ENCODE measurements at regions not wholly inside any gene's neighbourhood (a gene's known extent, or its start where the extent isn't known, plus 50 kb on each side); places are given as distances from the start of the nearest gene placed in this dataset.

DNA sequence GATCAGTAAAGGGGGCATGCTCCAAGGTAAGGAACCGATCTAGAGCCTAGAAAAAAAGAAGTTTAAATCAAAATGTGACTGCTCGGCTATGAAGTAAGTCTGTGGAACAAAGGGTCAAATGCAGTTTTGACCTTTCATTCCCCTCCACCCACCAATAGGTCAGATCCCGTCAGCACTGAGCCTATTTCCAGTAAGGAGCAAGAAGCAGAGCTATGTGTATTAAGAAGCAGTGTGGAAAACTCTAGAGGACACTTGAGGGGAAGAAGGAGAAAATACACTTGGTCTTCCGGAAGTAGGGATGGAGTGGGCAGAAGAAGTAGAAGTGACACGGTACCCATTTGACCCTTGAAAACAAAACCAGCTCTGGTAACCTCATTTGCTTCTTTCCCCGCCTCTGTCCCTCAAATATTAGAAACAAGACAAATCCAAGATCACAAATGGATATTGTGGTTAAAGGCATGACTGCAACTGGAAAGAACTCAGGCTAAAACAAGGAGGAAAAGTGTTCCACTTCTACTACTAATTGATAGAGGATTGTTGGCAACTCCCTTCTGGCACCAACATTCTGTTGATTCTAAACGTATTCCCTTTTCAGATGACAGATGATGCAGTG lies 888.3 kb upstream of the NR2F2 start:
- no peak for DNase-seq (ENCODE audit: low read depth in 2 of 2)

DNA sequence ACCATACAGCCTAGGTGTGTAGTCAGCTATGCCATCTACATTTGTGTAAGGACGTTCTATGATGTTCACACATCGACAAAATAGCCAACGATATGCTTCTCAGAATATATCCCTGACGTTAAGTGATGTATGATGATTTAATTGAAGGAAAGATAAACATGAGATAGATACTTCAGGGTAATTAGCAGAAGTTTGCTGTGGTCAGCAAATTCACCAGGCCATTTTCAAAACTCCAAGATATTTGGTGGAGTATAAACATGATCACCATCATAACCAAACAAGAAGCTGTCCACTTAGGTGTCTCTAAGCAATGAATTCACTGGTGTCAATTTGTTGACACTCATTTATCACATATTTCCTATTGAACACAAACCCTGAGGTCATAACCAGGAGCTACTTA lies 885.6 kb upstream of the NR2F2 start:
- DNase-seq (ENCODE audit: low read depth in 2 of 2), result no peak

DNA sequence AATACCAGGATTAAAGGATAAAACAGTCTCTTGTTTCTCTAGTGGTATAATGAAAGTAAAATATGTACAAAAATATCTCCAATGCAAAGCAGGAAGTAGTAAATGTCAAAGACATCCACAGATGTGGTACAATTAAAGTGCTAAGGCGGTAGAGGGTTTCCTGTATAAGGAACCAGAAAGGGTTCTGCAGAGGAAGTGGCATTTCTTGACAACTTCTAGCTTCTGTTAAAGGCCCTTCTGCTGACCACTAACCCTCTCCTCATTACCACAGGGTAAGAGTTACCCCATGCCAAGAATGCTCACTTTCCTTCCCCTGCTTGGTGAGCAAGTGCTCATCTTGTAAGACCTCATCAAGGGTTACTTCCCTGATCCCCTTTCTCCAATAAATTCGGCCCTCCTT lies 883.6 kb upstream of the NR2F2 start:
- no peak for DNase-seq (ENCODE audit: low read depth in 2 of 2)

DNA sequence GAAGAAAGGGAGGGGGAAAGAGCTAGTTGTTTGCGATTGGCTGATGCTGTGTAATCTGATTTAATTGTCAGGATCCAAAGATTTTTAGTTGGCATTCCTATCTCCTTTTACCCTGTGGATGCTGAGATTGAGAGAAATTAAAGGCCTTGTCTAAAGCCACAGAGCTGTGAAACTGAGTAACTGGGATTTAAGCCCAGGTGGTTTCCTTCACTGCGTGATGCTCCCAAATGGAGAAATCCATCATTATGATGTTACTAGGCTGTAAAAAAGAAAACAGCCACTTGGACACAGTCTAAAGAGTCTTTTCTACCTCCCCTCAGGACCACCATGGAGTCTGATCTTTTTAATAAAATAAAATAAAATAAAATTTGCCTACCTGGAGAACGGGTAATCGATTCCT lies 883.0 kb upstream of the NR2F2 start:
- DNase-seq (ENCODE audit: low read depth in 2 of 2), result no peak

DNA sequence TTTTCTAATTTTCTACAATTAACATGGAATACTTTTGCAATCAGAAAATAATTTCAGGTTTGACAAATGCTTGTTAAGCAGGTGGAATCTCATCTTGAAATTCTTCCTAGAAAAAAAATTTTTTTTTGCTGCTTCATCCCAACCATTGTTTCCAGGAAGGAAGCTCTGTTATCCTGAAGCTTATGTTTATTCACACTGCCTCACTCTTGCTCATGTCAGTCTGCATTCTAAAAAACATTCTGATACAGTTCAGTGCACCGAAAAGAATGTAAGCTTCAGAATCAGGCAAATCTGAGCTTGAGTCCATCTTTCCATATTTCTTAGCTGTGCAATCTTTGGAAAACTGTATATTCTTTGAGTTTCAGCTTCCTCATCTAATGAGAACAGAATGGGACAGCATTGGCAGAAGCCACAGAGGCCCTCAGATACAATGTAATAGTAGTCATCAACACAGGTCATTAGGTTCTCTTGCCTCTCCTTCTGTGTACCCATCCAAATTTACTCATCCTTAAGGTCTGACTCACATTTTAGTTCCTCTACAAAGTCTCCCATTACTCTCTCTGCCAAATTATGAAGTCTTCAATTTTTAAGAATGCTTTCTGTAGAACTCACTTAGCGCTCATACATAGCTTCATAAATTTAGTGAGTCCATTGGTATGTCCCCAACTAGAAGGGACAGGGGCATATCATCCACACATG lies 881.8 kb upstream of the NR2F2 start:
- DNase-seq (ENCODE audit: low read depth in 2 of 2), result no peak

DNA sequence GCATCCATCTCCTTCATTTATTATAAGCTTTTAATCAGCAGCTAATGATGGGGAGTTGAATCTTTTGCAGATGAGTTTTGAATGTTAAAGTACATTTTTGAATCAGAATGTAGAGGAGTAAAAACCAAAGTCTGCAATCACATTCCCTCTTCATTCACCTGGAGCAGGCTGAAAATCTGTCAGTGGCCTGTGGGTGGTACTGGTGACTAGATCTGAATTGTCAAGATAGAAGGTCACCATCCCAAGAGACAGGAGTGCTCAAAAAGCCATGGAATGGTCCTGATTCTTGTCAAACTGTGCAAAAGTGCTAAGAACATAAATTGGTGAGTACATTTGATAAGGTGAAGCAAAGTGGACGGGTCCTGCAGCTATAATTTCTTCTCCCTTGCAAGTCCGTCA lies 881.3 kb upstream of the NR2F2 start:
- no peak for DNase-seq (ENCODE audit: low read depth in 2 of 2)

DNA sequence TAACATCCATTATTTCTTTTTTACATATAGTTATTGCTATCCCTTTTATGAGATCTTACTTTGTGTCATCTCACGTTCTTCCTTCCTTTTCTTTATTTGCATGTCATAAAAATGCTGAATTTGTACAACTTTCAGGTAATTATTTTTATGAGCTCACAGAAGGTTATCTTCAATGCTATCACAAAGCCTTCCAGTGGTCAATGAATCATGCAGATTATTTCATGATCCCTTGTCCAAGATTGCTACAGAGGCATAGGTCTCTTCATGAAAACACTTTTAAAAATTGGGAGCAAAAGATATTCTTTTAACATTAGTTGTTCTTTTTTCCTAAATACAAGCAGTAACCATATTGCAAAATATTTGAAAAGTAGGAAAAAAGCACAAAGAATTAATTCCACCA lies 880.1 kb upstream of the NR2F2 start:
- DNase-seq (ENCODE audit: low read depth in 2 of 2), result no peak

DNA sequence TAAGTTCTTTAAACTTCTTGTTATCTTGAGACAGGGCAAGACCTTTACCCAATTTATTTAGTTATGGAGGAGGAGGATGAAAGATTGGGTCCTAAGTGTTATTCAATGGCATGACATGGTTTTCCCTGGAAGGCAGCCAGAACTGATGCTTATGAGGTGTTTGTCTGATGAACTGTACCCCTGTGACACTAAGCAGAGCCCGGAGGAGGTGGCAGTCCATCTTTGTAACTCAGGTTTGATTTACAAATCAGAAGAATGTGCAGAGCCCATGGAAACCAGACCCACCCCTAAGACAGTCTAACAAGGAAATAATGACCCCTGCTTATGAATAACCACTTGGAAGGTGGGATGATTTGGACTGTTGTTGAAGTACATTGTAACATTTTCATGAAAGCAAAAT lies 878.6 kb upstream of the NR2F2 start:
- DNase-seq (ENCODE audit: low read depth in 2 of 2), result no peak

DNA sequence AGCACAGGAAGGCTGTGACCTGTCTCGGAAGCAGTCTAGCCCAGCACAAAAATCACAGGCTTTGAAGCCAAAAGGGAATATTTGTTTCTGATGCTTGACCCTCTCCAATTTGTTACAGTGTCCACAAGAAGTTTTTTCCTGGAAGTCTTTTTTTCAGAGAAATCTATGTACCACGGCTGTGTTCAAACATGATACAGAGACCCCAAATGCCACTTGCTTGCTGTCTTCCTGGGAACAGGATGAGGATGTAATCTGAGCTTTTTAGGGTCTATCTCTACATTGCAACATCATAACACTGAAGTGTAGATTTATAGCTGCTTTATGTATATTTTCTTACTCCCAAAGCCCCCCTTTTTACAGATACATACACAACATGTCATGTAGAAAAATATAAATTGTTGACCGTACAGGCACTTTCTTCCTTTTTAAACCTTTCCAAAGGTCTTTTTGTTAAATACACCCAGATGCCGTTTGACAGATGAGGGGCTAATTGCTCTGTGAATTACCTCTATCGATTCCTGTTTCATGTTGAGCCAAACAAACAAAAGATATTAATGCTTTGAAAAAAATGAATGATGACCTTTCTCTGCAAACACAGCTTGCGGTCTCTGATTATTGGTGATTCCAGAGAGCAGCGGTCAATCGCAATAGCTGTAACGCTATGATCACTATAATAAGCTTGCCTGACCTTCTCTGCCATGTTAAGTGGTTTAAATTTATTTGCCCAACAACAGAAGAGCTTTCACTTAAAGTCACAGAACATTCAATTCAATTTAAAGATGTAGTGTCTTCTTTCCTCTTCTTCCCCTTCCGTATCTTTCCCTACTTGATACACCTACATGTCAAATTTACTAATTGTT lies 875.9 kb upstream of the NR2F2 start:
- no peak for DNase-seq (ENCODE audit: low read depth in 2 of 2)

DNA sequence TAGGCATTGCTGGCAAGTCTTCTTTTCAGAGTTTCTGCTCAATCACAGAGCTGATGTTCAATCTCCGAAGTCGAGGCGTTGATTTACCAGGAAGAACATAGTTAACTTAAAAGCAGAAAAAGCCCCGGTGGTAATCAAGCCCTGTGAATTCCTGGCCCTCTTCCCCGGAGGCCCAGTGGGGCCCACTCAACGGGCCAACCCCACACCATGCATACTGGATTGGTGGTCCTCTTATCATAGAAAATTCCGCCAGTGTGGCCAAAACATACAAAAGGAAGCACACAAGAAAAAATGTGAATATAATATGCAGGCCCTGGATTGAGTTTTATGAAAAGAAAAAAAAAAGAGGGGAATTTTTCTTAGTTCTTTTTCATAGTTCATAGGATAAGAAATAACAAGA lies 873.0 kb upstream of the NR2F2 start:
- DNase-seq (ENCODE audit: low read depth in 2 of 2), result no peak

DNA sequence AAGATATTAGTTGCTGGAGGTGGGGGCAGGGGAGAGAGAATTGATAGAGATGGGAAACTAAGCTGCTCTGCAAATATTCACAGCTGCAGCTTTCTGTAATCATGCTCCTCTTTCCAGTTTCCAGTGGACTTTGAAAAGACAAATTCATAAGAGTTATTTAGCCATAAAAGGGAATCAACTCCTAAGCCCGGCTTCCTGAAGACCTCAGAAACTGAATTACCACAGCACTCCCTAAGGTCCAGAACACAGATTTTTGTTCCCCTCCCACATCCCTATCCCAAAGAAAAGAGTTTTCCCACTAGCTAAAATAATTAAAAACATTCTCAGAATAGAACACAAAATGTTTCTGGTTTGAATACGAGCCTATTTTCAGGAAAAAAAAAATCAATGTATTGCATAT lies 871.8 kb upstream of the NR2F2 start:
- no peak for DNase-seq (ENCODE audit: low read depth in 2 of 2)

DNA sequence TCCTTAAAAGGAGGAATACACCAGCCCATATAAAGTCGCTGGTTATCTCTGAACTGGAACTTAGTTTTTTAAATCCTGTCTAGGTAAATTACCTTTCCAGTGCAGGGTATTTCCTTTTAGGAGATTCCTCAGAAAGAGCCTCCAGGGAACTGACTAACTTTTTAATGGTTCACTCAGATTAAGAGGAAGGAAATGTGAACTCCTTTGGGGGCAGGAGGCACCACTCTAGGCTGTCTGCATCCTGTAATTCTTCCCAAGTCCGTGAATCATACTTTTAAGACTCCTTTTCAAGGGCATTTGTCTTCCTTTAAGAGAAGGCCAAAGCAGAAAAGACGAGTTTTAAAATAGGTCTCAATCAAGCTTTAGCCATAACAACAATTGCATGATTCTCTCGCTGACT lies 871.2 kb upstream of the NR2F2 start:
- no peak for DNase-seq (ENCODE audit: low read depth in 2 of 2)

DNA sequence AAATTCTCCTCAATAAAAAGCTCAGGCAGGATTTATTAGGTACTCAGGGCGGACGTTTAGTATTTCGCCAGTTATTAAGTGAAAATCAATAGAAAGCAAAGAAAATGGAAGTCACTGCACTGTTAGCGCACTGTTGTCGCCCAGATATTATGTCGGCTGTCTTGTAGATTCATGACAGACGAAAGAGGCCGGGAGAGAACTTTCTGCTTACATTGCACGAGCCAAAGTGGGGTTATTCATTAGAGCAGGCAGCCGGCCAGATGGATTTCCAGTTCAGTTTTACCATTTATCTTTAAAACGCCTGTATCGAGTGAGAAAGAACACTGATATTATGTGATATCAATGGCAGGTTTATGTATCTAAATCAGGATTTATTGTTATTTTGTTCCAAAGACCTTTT lies 866.0 kb upstream of the NR2F2 start:
- DNase-seq (ENCODE audit: low read depth in 2 of 2), result no peak

DNA sequence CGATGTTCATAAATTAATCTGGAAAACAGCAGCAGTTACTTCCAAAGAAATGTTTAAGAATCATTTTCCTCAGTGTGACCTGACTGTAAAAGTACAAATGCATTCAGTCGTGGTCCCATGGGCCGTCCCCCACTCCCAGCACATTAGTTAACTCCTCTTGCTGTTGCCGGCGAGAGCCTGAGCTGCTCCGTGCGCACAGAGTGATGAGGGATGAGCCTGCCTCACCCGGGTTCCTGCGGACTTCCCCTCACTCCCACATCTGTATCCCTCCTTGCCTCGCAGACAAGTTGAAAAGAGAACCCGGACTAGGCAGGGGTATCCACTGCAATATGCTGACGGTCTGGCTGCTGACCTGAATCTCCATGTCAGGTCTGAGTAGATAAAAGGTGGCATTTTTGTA lies 861.7 kb upstream of the NR2F2 start:
- DNase-seq (ENCODE audit: low read depth in 2 of 2), result no peak

DNA sequence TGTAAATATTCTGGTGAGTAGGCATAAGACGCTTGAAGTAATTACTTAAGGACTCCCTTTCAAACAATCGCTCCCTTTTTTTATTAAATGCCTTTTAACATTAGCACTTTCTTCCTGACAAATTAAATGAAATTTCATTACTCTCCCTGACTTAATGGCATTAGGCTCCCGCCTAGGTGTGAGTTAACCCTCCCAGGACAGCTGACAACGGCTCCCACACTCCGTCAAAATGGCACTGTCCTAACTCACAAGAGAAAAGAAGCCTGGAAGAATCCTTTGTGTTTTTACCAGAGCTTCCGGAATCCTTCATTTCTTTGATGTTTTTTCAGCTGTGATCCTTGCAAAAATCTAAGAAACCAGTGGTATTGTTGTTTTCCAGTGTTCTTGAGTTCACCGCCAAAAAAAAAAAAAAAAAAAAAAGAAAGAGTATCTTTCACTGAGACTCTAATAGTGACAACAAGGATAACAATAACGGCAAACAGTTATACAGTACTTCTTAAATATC lies 861.0 kb upstream of the NR2F2 start:
- no peak for DNase-seq (ENCODE audit: low read depth in 2 of 2)

DNA sequence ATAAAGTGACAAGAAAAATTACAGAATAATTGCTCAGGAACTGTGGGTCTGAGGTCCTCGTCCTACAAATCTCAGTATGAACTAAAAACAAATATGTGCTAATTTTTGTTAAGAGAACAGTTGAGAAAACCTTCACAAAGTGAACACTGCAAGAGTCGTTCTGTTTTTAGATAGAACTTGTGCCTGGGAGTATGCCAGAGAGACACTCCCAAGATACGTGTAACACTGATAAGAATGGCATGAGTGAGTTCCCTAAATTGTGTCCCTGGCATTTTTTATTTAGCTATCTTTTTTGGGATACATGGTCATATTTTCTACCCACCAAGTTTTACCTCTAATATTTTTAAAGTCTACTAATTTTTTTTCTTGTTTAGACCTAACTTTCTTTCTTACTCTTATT lies 860.0 kb upstream of the NR2F2 start:
- no peak for DNase-seq (ENCODE audit: low read depth in 2 of 2)

DNA sequence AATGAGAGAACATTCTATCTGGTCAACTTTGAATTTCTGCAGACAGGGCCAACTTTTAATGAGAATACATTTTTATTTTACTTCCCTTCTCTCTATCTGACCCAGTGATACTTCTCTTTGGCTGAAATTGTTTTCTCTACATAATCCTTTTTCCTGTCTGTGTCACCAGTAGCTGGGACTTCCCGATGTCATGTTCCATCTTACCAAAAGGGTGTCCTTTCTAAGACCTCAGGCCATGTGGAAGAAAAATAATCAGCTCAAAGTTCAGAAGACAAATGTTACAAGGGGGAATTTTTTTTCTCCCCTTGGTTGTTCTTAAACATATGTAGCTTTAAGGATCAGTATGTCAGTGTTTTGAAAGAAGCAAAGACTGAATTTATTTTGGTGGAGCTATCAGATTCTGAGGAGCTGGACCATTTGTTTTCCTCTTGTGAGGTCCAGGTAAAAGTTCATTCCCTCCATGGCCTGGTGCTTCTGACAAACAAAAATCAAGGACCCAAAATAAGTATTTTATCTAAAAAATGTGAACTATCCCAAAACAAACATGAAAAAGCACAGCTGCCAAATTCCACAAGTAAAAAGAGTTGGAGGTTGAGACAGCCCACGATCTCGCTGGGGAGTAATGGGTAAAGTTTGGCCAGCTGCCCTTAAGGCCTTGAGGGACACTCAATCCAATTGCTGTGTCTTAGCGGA lies 859.4 kb upstream of the NR2F2 start:
- no peak for DNase-seq (ENCODE audit: low read depth in 2 of 2)

DNA sequence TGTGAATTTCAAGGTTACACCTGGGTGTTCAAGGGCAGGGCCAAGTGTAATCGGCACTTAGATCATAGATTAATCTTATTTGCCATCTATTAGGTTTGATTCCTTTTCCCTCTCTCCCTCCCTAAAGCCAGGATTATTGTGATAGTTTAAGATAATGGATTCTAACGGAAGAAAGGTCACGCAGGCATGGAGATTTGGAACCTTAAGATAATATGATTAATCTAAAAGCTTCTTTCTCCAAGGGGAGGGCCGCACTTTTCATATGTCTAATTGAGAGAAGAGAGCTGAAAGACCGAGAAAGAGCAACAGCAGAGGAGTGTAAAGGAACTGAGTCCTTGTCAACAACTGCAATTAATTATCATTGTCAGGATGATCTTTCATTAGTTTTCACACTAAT lies 858.8 kb upstream of the NR2F2 start:
- no peak for DNase-seq (ENCODE audit: low read depth in 2 of 2)

DNA sequence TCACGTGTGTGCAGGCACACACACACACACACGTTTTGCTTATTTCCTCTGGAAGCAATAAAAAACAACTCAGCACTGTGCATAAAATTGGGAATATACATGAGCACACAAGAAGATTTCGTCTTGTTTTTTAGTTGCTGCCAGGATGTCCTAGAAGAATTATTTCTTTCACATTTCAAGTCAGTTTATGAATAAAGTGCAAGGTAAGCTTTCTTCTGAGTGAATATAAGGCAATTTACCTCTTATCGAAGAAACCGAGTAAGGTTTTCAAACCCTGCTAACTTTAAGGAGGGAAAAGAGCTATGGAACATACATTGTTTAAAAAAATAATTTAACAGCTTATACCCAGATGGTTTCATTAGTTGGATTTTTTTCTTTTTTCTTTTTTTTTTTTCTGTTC lies 855.4 kb upstream of the NR2F2 start:
- no peak for DNase-seq (ENCODE audit: low read depth in 2 of 2)

DNA sequence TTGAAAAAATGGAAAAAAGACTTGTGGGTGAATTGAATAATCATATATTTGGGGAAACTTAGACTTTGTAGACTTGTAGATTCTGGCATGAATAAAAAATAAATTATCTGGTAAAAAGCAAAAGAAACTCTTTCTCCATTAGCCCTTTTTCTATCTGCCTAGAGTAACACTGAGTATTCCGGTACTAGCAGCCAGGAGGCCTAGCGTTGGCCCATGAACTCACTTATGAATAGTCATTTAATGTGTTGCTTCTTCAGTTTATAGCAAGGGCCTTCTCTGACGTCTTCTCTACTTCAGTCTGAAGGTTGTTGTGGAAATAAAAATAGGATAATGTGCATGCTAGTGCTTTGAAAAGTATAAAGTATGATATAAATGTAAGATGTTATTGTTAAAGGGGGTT lies 851.2 kb upstream of the NR2F2 start:
- no peak for DNase-seq (ENCODE audit: low read depth in 2 of 2)

DNA sequence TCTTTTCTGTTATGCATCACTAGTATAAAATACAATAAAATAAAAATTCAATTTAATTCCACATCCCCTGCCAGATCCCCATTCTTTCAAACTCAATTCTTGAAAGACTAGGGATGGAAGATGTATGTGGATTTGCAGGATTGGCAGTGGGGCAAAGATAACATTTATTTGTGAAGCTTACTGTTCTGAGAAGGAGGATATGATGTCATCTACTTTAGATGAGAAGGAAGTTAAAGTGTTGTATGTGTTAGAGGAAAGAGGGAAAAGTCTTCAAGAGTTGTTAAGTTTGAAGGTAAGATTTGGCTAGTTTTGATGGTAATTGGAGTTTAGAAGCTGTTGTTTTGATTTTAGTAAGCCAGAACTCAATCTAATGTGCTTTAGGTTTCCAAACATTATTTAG lies 845.1 kb upstream of the NR2F2 start:
- DNase-seq (ENCODE audit: low read depth in 2 of 2), result no peak

DNA sequence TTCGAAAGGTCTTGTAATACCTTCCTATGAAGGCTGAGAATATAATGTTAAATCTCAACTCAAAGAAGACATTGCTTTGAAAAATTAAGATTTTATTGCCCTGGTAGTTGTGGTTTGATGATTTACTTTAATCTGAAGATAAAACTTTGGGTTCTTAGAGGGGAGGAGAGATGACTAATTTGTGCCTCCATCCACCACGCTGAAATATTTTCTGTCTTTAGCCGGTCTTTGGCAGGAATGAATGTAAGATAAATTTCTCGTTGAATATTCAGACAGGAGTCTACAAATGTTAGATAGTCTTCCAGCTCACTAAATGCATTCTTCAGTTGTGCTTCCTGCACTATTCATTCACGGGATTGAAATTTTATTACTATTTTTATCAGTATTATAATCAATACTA lies 844.3 kb upstream of the NR2F2 start:
- DNase-seq (ENCODE audit: low read depth in 2 of 2), result no peak

All from stimulated activated CD4-positive, alpha-beta T cell treated with anti-CD3 and anti-CD28 coated beads, Interleukin-15, amount 100 ng/mL, for 48 hours (primary cell).